Neural progenitor cell (in vitro differentiated cells): ENCODE measurements at regions not wholly inside any gene's neighbourhood (a gene's known extent, or its start where the extent isn't known, plus 50 kb on each side); places are given as distances from the start of the nearest gene placed in this dataset.

Experiments used
- CTCF ChIP-seq: fragments of 200-600 bp; sonication (generic); IDR thresholded peaks from 2 replicates; pipeline ENCODE4 v1.5.1; 2017; ENCODE audit warnings: antibody characterized with exemption, mild to moderate bottlenecking
- EZH2 ChIP-seq: fragments of 200-600 bp; sonication (generic); IDR thresholded peaks from 2 replicates; pipeline ENCODE4 v1.6.1; 2017; ENCODE audit warnings: antibody characterized with exemption, mild to moderate bottlenecking, moderate library complexity

- TF ChIP-seq EZH2 (no peak), CTCF (no peak)
These were observed 135.0 kb upstream of the ZNF804A start for GRCh38 chr2:184463102-184463865.
